ENCODE measurements at regions not wholly inside any gene's neighbourhood (a gene's known extent, or its start where the extent isn't known, plus 50 kb on each side); places are given as distances from the start of the nearest gene placed in this dataset.

DNA sequence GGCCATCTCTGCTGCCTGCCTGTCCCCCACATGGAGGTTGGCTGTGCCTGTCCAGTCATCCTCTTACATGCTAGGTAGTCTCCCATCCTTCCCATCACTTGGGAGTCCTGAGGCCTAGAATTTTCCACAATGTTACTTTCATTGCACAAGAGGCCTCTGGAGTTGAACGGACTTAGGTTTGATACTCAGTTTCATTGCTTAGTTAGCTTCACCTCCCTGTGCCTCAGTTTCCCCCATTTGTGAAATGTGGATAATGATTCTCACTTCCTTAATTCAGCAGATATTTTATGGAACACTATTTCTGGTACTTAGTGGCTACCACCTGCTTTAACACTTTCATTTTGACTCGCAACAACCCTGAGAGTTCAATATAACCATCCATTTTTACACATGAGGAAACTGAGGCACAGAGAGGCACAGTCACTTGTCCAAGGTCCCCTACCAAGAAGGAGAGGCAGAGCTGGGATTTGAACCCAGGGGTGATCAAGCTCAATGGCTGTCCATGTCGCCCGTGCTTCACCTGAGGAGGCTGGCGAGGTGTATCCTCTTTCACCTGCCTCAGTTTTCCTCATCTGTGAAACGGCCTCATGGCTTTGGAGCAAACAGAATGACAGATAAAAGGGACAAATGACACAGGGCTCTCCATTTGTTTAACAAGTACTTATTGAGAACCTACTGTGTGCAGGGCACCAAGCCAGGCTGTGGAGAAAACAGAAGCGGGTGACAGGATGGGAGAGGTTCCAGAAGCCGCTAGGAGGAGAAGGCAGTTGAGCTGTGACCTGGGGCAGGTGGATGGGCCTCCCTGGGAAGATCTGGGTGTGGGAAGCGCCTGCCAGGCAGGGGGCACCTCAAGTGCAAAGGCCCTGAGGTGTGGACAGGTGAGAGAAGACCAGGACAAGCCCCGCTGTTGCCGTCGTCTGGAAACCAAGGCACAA lies 154.3 kb upstream of the PTPN1 start:
- TF ChIP-seq SUZ12 (IDR thresholded peaks at IDR 0.05; ENCODE audit: extremely low read depth, insufficient read depth, insufficient read length) = no peak
- TF ChIP-seq ZNF274 (IDR thresholded peaks at IDR 0.05; ENCODE audit: low read depth, low read length) = no peak
- TF ChIP-seq YY1 (IDR thresholded peaks at IDR 0.05; ENCODE audit: insufficient read depth, insufficient read length) = no peak
- Histone ChIP-seq H3K4me1 (ENCODE audit: insufficient read depth, insufficient read length) (peaks cover 19% of the 10 kb centered on the region), H3K4me3 (ENCODE audit: insufficient read length, low read depth) (no peak overlapping the region), H3K9me3 (ENCODE audit: insufficient read depth, low read length) (no peaks in the 10 kb centered on the region), H3K27me3 (ENCODE audit: insufficient read depth, insufficient read length) (no peaks in the 10 kb centered on the region), H3K36me3 (ENCODE audit: insufficient read depth, insufficient read length, low read length) (no peaks in the 10 kb centered on the region), H3K9ac (ENCODE audit: insufficient read length, low read depth) (no peak overlapping the region)
- no peak for DNase-seq (ENCODE audit: low read depth, low spot score)

DNA sequence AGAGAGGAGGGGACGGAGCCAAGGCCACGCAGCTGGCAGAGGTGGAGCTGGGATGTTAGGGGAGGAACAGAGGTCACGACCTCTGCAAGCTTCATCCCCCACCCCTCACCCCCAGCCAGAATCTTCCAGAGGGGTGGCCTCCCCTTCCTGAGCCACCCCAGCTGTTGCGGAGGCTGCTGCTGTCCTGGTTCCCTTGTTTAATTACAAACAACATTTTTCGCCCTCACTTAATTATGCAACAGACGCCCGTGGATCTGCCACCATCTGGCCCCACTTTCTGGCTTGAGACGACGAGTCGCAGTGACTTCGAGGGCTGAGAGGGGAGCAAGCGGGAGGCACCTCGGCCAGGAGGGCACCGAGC lies 153.7 kb upstream of the PTPN1 start:
- Histone ChIP-seq H3K9ac (ENCODE audit: insufficient read length, low read depth) (no peak overlapping the region), H3K36me3 (ENCODE audit: insufficient read depth, insufficient read length, low read length) (no peaks in the 10 kb centered on the region), H3K4me3 (ENCODE audit: insufficient read length, low read depth) (no peak overlapping the region), H3K27me3 (ENCODE audit: insufficient read depth, insufficient read length) (no peaks in the 10 kb centered on the region), H3K4me1 (ENCODE audit: insufficient read depth, insufficient read length) (peaks cover 19% of the 10 kb centered on the region), H3K9me3 (ENCODE audit: insufficient read depth, low read length) (no peaks in the 10 kb centered on the region)
- TF ChIP-seq YY1 (IDR thresholded peaks at IDR 0.05; ENCODE audit: insufficient read depth, insufficient read length) (no peak), ZNF274 (IDR thresholded peaks at IDR 0.05; ENCODE audit: low read depth, low read length) (no peak), SUZ12 (IDR thresholded peaks at IDR 0.05; ENCODE audit: extremely low read depth, insufficient read depth, insufficient read length) (no peak)
- DNase-seq (ENCODE audit: low read depth, low spot score) = no peak

DNA sequence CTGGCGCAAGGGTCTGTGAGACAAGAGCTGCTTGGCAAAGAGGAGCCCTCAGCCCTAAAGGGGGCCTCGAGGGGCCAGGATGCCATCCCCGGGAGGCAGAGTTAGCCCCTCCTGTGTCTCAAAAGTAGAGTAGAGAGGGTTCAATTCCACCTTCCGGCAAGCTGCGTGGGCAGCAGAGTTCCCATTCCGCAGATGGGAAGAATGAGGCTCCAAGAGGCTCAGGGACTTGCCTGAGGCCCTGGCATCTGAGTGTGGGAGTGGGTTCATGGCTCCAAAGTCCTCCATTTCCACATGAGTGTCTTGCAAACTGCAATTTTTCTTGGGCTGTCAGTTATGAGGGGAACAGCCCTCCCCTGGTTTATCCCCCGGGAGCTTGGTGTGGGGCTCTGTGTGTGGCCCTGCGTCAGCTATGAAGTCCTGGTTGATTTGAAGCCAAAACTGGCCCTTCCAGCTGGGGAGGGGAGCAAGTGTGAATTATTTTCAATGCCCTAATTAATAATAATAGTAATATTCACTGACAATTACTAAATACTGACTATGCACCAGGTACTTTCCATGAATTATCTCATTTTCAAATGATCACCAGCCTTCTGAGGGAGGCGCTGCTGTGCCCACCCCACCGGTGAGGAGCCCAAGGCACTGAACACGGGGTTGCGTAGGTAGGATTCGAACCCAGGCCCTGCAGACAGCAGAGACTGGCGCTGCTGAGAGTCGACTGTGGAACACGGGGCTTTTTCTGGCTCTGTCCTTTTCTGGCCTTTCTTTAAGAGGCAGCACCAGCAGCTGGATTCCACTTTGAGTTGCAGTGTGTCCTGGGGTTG lies 153.0 kb upstream of the PTPN1 start:
- Histone ChIP-seq H3K4me3 (ENCODE audit: insufficient read length, low read depth) (no peak overlapping the region), H3K9me3 (ENCODE audit: insufficient read depth, low read length) (no peaks in the 10 kb centered on the region), H3K36me3 (ENCODE audit: insufficient read depth, insufficient read length, low read length) (no peaks in the 10 kb centered on the region), H3K4me1 (ENCODE audit: insufficient read depth, insufficient read length) (peaks cover 19% of the 10 kb centered on the region), H3K27me3 (ENCODE audit: insufficient read depth, insufficient read length) (no peaks in the 10 kb centered on the region), H3K9ac (ENCODE audit: insufficient read length, low read depth) (no peak overlapping the region)
- TF ChIP-seq ZNF274 (IDR thresholded peaks at IDR 0.05; ENCODE audit: low read depth, low read length) = no peak
- TF ChIP-seq YY1 (IDR thresholded peaks at IDR 0.05; ENCODE audit: insufficient read depth, insufficient read length) = no peak
- no peak for TF ChIP-seq SUZ12 (IDR thresholded peaks at IDR 0.05; ENCODE audit: extremely low read depth, insufficient read depth, insufficient read length)
- no peak for DNase-seq (ENCODE audit: low read depth, low spot score)

- H3K36me3 ChIP-seq (ENCODE audit: insufficient read depth, insufficient read length, low read length) = no peaks in the 10 kb centered on the region
- no peaks in the 10 kb centered on the region for H3K9me3 ChIP-seq (ENCODE audit: insufficient read depth, low read length)
- no peak for TF ChIP-seq ZNF274 (IDR thresholded peaks at IDR 0.05; ENCODE audit: low read depth, low read length)
- TF ChIP-seq SUZ12 (IDR thresholded peaks at IDR 0.05; ENCODE audit: extremely low read depth, insufficient read depth, insufficient read length) = no peak
- no peak for TF ChIP-seq YY1 (IDR thresholded peaks at IDR 0.05; ENCODE audit: insufficient read depth, insufficient read length)
- H3K4me3 ChIP-seq (ENCODE audit: insufficient read length, low read depth) = no peak overlapping the region
- H3K4me1 ChIP-seq (ENCODE audit: insufficient read depth, insufficient read length) = peaks cover 19% of the 10 kb centered on the region
- DNase-seq (ENCODE audit: low read depth, low spot score) = no peak
- no peaks in the 10 kb centered on the region for H3K27me3 ChIP-seq (ENCODE audit: insufficient read depth, insufficient read length)
- H3K9ac ChIP-seq (ENCODE audit: insufficient read length, low read depth) = no peak overlapping the region
Observed at GRCh38 chr20:50357783-50358161, 152.4 kb upstream of the PTPN1 start.

GRCh38 chr20:50358166-50358565 lies 152.0 kb upstream of the PTPN1 start:
- Histone ChIP-seq H3K27me3 (ENCODE audit: insufficient read depth, insufficient read length) (no peaks in the 10 kb centered on the region), H3K9ac (ENCODE audit: insufficient read length, low read depth) (no peak overlapping the region), H3K4me3 (ENCODE audit: insufficient read length, low read depth) (no peak overlapping the region), H3K4me1 (ENCODE audit: insufficient read depth, insufficient read length) (peaks cover 19% of the 10 kb centered on the region), H3K36me3 (ENCODE audit: insufficient read depth, insufficient read length, low read length) (no peaks in the 10 kb centered on the region), H3K9me3 (ENCODE audit: insufficient read depth, low read length) (no peaks in the 10 kb centered on the region)
- TF ChIP-seq YY1 (IDR thresholded peaks at IDR 0.05; ENCODE audit: insufficient read depth, insufficient read length) = no peak
- no peak for TF ChIP-seq SUZ12 (IDR thresholded peaks at IDR 0.05; ENCODE audit: extremely low read depth, insufficient read depth, insufficient read length)
- TF ChIP-seq ZNF274 (IDR thresholded peaks at IDR 0.05; ENCODE audit: low read depth, low read length) = no peak
- no peak for DNase-seq (ENCODE audit: low read depth, low spot score)

DNA sequence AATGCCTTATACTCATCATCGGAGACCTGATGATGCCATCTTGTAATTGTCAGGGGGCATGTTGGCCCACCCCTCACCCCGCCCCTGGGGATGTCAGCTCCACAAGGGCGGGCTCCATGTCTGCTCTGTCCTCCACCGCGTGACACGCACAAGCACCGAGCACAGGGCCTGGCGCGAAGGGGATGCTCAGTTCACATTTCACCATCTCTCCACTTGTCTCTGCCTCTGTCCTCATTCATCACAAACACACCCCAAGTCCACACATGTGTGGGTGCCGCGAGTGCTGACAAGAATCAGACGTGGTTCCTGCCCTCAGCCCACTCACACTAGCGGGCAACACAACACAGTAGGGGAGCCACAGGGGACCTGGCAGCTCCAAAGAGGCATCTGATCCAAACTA lies 151.2 kb upstream of the PTPN1 start:
- H3K36me3 ChIP-seq (ENCODE audit: insufficient read depth, insufficient read length, low read length) = no peaks in the 10 kb centered on the region
- no peaks in the 10 kb centered on the region for H3K27me3 ChIP-seq (ENCODE audit: insufficient read depth, insufficient read length)
- peaks cover 15% of the 10 kb centered on the region for H3K4me1 ChIP-seq (ENCODE audit: insufficient read depth, insufficient read length)
- no peak overlapping the region for H3K4me3 ChIP-seq (ENCODE audit: insufficient read length, low read depth)
- H3K9ac ChIP-seq (ENCODE audit: insufficient read length, low read depth) = no peak overlapping the region
- H3K9me3 ChIP-seq (ENCODE audit: insufficient read depth, low read length) = no peaks in the 10 kb centered on the region
- DNase-seq (ENCODE audit: low read depth, low spot score) = no peak
- no peak for TF ChIP-seq ZNF274 (IDR thresholded peaks at IDR 0.05; ENCODE audit: low read depth, low read length)
- no peak for TF ChIP-seq SUZ12 (IDR thresholded peaks at IDR 0.05; ENCODE audit: extremely low read depth, insufficient read depth, insufficient read length)
- no peak for TF ChIP-seq YY1 (IDR thresholded peaks at IDR 0.05; ENCODE audit: insufficient read depth, insufficient read length)

All from NT2/D1 (cell line).